Glutamatergic neuron (in vitro differentiated cells): ENCODE measurements at regions not wholly inside any gene's neighbourhood (a gene's known extent, or its start where the extent isn't known, plus 50 kb on each side); places are given as distances from the start of the nearest gene placed in this dataset.

Experiments
- DNase-seq: peaks from one replicate; pipeline ENCODE4 v3.0.0; 2022
- H3K27ac Mint-ChIP-seq: one replicate; pipeline ENCODE4 v1.8.0; 2020; ENCODE audit warnings: mild to moderate bottlenecking, mixed read lengths, inconsistent platforms; ENCODE audit not compliant: unreplicated experiment
- H3K27me3 Mint-ChIP-seq: one replicate; pipeline ENCODE4 v1.8.0; 2020; ENCODE audit warnings: mild to moderate bottlenecking, moderate library complexity, mixed read lengths, inconsistent platforms; ENCODE audit not compliant: unreplicated experiment
- H3K36me3 Mint-ChIP-seq: one replicate; pipeline ENCODE4 v1.8.0; 2020; ENCODE audit warnings: mild to moderate bottlenecking, mixed read lengths, inconsistent platforms; ENCODE audit not compliant: unreplicated experiment
- H3K4me1 Mint-ChIP-seq: one replicate; pipeline ENCODE4 v1.8.0; 2020; ENCODE audit warnings: mild to moderate bottlenecking, low read depth, mixed read lengths, inconsistent platforms; ENCODE audit not compliant: unreplicated experiment
- H3K4me3 Mint-ChIP-seq: one replicate; pipeline ENCODE4 v1.8.0; 2020; ENCODE audit warnings: mild to moderate bottlenecking, mixed read lengths, inconsistent platforms; ENCODE audit not compliant: unreplicated experiment
- H3K9me3 Mint-ChIP-seq: one replicate; pipeline ENCODE4 v1.8.0; 2020; ENCODE audit warnings: mild to moderate bottlenecking, moderate library complexity, mixed read lengths, inconsistent platforms; ENCODE audit not compliant: unreplicated experiment
- TF ChIP-seq, protein P1 (sequence below): fragments of 200-600 bp; sonication (generic); IDR thresholded peaks from one replicate; pipeline ENCODE4 v1.5.0; 2021; ENCODE audit not compliant: partially characterized antibody, unreplicated experiment

DNA sequence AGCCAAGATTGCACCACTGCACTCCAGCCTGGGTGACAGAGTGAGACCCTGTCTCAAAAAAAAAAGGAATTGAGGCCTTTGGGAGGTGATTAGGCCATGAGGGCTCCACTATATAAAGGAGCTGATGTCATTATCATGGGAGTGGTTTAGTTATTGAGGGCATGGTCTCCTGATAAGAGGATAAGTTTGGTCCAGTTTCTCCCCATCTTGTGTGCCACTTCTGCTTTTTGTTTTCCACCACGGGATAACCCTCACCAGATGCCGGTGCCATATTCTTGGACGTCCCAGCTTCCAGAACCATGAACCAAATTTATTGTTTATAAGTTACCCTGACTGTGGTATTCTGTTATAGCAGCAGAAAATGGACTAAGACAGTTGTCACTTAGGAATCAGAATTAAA, 125.8 kb downstream of the C1D start:
- Mint-ChIP-seq H3K4me3 (no peak overlapping the region), H3K27me3 (no peaks in the 10 kb centered on the region), H3K4me1 (no peaks in the 10 kb centered on the region), H3K27ac (no peak overlapping the region), H3K9me3 (no peaks in the 10 kb centered on the region), H3K36me3 (peaks cover 16% of the 10 kb centered on the region)
- TF ChIP-seq, protein P1, sequence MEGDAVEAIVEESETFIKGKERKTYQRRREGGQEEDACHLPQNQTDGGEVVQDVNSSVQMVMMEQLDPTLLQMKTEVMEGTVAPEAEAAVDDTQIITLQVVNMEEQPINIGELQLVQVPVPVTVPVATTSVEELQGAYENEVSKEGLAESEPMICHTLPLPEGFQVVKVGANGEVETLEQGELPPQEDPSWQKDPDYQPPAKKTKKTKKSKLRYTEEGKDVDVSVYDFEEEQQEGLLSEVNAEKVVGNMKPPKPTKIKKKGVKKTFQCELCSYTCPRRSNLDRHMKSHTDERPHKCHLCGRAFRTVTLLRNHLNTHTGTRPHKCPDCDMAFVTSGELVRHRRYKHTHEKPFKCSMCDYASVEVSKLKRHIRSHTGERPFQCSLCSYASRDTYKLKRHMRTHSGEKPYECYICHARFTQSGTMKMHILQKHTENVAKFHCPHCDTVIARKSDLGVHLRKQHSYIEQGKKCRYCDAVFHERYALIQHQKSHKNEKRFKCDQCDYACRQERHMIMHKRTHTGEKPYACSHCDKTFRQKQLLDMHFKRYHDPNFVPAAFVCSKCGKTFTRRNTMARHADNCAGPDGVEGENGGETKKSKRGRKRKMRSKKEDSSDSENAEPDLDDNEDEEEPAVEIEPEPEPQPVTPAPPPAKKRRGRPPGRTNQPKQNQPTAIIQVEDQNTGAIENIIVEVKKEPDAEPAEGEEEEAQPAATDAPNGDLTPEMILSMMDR = no peak
- no peak for DNase-seq

DNA sequence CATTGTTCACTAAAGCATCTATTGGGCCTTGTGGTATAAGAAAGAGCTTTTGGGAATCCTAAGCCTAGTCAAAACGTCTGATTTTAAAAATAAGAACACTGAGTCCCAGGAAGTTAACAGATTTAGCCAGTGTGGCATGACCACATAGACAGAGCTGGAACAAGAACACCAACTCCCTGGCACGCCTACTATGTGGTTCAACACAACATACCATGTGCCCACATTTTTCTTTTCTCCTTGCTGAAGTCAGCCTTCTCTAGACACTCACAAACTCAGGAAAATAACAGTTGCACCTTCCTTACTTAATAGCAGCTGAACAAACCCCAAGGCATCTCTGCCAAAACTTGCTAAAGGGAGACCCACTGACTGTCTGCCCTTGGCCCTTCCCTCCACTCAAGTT, 124.8 kb downstream of the C1D start:
- Mint-ChIP-seq H3K27ac (no peak overlapping the region), H3K9me3 (peaks cover 2% of the 10 kb centered on the region), H3K27me3 (peaks cover 3% of the 10 kb centered on the region), H3K4me1 (no peaks in the 10 kb centered on the region), H3K4me3 (no peak overlapping the region), H3K36me3 (peaks cover 20% of the 10 kb centered on the region)
- DNase-seq = no peak
- TF ChIP-seq, protein P1 = no peak

DNA sequence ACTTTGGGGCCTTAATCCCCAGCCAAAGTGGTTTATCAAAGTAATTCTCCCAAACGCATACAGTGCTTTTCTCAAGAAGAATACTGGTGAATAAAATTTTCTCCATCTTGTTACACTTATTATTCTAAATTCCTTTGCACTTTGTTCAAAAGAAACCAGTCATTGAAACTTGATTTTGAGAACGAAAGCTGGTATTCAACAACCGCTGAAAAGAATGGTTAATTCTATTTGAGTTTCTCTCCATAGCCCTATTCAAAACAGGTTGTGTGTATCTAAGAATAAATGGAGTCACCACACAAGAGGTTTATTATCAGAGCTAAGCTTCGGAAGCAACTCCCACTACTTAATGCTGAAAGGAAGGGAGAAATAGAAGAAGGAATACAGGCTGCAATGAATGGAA, 117.7 kb downstream of the C1D start:
- Mint-ChIP-seq H3K4me3 (no peak overlapping the region), H3K27ac (no peak overlapping the region), H3K9me3 (peaks cover 2% of the 10 kb centered on the region)

DNA sequence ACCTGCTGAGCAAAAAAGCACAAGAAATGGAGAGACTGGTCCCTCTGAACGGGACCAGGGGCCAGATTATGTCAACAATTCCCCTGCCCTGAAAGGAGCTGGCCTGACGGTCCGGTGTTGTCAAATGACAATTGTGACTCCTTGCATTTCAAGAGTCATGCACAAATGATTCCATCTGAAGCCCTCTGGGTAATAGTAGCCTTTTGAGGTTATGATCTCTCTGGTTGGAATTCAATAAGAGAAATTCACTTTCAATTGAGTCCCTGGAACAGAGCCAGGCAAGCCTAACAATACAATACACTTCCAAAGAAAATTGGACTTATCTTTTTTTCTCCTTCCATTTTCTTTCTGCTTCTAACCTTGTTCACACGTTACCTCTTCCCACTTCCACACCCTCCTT, 116.9 kb downstream of the C1D start:
- Mint-ChIP-seq H3K4me1 (no peaks in the 10 kb centered on the region), H3K9me3 (peaks cover 2% of the 10 kb centered on the region), H3K36me3 (peaks cover 18% of the 10 kb centered on the region), H3K27me3 (peaks cover 6% of the 10 kb centered on the region), H3K4me3 (no peak overlapping the region), H3K27ac (no peak overlapping the region)
- TF ChIP-seq, protein P1 = no peak
- DNase-seq = no peak

More for the DNA sequence above, 117.7 kb downstream of the C1D start:
- peaks cover 6% of the 10 kb centered on the region for H3K27me3 Mint-ChIP-seq
- TF ChIP-seq, protein P1 = no peak
- no peak for DNase-seq
- H3K36me3 Mint-ChIP-seq = peaks cover 22% of the 10 kb centered on the region
- no peaks in the 10 kb centered on the region for H3K4me1 Mint-ChIP-seq

DNA sequence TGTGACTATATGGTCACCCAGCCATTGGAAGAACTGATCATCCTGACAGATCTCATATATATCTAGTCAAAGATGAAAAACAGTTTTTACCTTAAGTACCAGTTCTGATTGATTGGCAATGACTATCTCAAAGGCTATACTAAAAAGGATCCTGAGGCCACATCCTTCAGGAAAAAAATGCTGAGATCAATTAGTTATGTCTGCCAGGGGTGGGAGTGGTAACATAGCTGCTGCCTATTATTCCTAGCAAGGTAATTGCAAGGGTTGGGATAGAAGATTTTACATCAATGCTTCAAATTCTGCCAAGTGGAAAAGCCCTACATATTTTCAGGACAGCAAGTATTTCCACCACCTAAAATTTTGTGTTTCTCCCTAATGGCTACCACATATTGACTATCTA, 114.7 kb downstream of the C1D start:
- Mint-ChIP-seq H3K27ac (no peak overlapping the region), H3K4me1 (no peaks in the 10 kb centered on the region), H3K4me3 (no peak overlapping the region), H3K9me3 (no peaks in the 10 kb centered on the region), H3K27me3 (peaks cover 3% of the 10 kb centered on the region), H3K36me3 (peaks cover 5% of the 10 kb centered on the region)
- no peak for DNase-seq
- TF ChIP-seq, protein P1 = no peak
